Pons (tissue), 1 donor: ENCODE measurements at regions not wholly inside any gene's neighbourhood (a gene's known extent, or its start where the extent isn't known, plus 50 kb on each side); places are given as distances from the start of the nearest gene placed in this dataset.
A peak's percentile ranks its signal among the peaks of the same experiment; 100 is the strongest.

Experiments used
- DNase-seq: peaks from one replicate; pipeline ENCODE4 v3.0.0-alpha.2; 2016; ENCODE audit warnings: low spot score

DNA sequence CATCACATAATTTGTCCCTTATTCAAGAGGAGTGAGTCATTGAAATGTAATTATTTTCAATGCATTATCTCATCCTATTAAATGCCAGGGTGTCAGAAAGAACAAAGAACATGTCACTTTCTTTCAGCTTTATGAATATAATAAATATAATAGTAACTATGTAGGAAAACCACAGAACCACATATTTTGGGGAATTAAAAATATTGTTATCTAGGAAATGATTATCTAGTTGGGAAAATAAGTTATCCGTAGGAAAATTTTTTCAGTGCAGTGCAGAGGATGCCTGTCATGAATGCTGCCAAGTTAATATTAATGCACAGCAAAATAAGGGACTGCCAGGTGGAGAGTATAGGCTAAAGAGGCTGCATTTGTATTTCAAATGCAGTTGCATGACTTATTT, 844.8 kb downstream of the MAT2B start:
- no peak for DNase-seq

DNA sequence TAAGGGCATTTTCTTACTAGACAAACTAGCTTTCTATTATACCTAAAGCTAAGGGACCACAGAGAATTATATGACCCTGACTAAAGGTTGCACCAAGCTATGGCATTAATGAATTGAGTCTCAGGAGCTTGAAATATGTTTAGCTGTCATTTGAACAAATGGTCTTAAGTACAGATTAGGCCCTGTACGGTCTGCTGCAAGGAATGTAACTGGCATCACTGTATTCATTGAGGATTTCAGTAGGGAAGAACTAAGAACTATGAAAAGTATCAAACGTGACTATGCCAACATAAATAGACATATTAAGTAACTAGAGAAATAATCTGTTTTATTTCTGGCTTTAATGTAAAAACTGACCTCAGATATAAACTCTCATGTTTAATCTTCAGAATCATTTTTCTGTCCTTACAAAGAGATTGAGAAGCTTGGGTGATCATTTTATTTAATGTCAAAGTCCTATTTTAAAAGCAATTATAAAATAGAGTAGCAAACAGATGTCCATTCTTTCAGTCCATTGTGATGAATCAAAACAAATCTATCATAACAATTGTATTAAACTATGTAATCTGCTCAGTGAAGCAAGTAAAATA, 845.9 kb downstream of the MAT2B start:
- DNase-seq, result no peak

DNA sequence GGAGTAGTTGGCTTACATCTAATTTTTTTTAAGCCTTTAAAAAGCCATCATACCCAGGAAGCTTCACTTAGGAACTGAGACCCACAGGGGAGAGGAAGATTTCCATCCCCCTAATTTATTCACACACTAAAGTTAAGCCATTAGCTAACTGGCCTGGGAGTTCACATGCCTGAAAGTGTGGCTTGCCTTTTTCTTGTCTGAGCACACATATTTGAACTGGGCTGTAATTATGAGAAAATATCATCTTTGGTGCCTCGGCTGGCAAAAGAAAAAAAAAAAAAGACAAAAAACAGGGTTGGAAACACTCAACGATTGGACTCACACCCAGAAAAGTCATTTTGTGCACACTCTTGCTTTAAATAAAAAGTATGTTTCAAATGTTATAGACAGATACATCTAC, 847.3 kb downstream of the MAT2B start:
- no peak for DNase-seq

DNA sequence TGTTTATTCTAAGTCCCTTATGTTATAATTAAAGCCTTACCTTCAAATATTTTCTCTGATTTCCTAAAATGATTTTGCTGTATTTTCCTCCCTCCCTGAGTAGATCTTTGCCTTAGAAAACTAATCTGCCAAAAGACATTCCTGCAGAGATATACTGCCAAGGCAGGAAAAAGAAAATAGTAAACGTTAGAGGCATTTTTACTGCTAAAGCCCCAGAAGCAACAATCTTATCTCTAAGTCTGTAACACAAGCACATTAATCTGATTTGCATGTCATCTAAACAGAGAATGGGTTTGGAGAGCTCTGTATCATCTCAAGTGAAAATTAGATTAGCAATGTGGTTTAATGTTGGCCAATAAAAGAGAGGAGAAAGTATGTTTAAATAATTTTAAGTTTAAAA, 847.7 kb downstream of the MAT2B start:
- DNase-seq, result no peak

DNA sequence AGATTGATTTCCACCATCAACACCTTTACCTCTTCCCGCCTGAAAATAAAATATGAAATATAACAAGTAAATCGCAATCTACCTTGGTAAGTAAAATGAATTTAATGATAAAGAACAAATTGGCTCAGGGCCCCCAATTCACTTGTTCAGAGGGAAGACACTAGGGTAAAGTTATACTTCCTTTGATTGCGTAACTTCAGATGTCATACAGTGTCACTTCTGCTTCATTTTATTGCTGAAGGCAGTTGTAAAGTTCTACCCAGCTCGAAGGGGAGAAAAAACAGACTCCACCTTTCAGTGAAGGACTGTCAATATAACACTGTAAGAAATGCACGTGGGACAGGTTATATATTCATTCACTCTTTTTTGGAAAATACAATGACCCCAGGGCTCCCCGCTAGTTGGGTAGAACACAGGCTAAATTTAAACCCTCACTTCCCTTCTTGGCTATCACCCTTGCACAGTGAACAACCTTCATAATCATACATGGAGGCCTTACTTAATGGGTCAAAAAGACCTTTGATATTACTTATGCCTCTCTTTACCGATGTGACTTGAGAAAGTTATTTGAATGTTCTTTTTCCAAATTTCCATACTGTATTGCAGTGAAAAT, 848.8 kb downstream of the MAT2B start:
- DNase-seq, result no peak

DNA sequence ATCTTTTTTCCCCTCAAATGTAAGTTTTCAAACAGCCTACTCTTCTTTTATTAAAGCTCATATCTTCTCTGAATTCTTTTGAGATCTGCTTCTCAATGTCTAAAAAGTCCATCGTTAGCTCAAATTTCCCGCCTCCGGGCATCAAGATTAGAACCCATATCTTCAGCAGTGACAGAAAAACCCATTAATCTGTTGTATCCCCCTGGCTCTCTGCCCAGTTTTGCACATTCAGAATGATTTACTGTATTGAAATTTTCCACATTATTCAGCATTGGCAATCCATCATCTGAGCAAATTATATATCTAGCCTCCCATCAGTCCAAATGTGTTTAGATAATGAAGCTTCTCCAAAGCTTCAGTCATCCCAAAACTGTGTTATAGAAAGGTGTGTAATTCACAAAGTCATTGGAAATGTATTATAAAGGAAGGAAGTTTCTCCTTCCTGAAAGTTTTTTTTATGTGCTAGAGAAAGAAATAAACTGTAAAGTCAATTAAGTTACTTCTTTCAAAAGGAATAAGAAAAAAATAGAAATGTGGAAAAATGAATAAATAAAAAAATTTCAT, 849.9 kb downstream of the MAT2B start:
- DNase-seq, result no peak

DNA sequence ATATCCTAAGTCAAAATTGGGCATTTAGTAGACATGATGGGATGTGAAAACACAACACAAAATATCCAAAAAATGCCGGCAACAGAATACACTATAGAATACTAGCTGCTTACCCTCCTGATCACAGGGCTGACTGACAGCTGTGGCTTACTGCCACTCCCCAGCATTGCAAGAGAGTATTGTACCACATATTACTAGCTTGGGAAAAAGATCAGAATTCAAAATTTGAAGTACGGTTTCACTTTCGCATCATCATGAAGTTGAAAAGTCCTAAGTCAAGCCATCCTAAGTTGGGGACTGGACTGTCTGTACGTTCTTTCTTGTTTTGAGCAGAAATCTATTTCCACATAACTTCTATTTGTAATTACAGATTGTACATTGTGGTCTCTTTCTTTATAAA, 851.4 kb downstream of the MAT2B start:
- DNase-seq, result no peak

DNA sequence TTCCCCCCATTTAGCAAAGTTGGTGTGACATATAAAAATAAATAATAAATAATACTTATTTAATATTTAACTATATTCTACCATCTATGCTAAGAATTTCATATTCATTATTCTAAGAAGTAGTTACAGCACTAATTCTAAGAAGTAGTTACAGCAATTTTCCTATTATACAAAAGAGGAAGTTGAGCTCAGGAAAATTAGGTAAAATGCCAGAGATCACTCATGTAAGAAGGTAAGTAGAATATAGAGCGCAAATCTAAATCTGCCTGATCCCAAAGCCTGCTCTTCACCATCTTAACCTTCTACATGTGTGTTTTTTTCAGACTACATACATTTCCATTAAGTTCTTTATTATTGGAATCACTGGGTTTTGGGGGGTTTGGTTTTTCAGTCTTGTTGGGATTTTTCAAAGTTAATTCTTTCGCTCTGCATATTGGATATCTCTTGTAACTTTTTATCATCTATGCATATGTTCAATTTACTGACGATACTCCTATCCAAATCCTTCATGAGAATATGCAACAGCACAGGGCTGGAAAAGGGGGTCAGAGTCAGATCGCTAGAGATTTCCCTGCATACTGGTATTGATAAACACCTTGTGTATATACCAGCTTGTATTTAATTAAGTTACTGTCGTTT, 852.1 kb downstream of the MAT2B start:
- DNase-seq, result no peak

DNA sequence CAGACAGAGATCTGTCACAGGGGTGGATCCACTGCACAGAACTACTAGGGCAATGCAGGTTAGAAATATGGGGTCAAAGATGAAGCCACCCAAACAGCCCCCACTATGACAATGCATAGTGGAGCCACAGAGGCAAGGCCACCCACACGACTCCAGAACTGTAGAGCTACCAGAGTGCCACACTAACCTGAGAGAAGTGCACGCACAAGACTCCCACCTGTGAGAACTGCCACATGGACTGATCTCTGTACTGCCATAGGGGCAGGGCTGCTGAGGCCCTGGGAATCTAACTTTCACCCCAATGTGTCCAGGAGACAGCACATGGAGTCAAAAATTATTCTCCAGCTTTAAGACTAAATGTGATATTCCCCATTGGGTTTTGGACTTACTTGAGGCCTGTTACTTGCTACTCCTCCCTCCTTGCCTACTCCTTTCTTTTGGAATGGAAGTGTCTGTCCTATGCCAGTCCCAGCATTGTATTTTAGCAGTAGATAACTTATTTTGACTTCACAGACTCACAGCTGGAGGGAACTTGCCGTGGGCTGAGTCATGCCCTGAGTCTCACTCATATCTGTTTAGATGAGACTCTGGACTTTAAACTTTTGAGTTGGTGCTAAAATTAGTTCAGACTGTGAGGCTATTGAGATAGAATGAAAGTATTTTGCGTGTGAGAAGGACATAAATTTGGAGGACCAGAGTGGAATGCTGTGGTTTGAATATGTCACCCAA, 853.3 kb downstream of the MAT2B start:
- DNase-seq, result no peak

DNA sequence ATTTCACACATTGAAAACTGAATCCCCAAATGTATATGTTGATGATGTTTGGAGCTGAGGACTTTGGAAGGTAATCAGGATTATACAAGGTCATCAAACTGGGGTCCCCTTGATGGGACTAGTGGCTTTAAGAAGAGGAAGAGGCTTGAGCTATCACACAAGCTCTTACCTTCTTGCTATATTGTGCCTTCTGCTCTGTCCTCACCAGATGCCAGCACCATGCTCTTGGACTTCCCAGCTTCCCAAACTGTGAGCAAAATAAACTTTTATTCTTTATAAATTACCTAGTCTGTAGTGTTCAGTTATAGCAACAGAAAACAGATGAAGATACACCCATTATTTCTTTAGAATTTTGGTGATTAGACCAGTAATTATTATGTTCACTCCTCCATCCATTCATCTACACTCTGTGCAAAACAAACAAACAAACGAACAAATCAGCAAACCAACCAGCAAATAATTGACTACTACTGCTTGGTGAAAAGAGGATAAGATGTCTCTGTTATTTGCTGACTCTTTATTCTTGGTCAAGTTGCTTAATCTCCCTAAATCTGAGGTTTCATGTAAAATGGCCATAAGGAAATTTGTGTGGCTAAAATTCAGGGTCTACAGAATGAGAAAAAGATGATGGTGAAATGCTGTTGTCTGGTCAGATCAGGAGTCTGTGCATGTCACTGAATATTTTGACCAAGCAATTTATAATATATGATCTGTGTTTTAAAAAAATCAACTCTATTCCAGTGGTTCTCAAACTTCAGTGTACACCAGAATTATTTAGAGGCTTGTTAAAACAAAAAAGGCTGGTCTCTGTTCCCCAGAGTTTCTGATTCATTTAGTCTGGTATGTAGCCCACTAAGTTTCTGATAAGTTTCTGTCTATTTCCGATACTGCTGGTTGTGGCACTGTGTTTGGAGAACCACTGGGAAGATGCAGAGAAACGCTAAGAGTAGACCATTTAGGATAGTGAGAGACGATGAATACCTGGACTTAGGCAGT, 854.1 kb downstream of the MAT2B start:
- no peak for DNase-seq

DNA sequence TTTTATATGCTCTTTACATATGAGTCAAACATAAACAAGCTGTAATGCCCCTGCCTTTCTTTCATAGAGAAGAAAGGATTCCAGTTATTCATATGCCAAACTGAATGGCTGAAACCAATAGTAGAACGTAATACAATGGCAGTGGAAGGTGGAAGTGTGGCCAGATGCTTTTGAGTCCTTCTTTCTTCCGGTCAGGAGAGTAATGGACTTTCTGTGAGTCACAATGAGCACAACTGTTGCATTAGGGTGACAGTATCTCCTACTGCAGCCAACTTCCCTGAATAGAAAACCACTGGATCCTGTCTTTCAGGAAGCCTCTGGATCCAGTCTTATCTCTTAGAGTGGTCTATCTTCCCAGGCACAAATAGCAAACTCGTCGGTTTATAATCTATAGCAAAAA, 855.2 kb downstream of the MAT2B start:
- no peak for DNase-seq

DNA sequence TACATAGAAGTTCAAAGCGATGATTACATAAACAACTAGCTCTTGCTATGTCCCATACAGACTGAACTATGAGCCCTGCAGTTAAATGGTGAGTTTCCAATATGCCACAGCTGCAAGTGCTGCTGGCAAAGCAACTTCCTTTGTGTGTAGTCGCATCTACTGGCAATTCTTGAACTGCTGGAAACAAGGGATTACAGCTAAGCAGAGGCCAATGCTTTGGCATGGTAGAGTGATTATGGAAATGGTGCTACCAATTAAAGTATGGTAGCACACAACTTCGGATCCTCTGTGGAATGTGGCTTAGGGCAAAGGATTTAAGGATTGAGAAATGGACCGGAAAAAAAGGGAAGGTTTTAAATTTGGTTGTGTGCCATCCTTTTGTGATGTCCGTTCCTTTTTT, 856.6 kb downstream of the MAT2B start:
- no peak for DNase-seq

DNA sequence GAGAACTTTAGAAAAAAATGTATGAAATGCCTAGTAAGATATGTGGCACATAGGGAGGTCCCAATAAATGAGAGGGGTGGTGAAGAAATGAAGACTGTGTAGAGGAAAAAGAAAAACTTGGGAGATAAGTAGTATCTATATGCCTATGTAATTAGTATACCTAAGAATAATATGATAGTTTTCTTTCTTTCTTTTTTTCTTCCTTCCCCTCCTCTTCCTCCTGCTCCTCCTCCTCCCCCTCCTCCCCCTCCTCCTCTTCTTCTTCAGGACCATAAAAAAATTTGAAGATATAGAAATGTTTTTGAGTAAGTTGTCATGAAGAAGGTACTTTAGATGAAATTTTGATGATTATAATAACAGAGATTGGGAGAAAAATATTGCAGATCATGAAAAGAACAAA, 857.4 kb downstream of the MAT2B start:
- no peak for DNase-seq

DNA sequence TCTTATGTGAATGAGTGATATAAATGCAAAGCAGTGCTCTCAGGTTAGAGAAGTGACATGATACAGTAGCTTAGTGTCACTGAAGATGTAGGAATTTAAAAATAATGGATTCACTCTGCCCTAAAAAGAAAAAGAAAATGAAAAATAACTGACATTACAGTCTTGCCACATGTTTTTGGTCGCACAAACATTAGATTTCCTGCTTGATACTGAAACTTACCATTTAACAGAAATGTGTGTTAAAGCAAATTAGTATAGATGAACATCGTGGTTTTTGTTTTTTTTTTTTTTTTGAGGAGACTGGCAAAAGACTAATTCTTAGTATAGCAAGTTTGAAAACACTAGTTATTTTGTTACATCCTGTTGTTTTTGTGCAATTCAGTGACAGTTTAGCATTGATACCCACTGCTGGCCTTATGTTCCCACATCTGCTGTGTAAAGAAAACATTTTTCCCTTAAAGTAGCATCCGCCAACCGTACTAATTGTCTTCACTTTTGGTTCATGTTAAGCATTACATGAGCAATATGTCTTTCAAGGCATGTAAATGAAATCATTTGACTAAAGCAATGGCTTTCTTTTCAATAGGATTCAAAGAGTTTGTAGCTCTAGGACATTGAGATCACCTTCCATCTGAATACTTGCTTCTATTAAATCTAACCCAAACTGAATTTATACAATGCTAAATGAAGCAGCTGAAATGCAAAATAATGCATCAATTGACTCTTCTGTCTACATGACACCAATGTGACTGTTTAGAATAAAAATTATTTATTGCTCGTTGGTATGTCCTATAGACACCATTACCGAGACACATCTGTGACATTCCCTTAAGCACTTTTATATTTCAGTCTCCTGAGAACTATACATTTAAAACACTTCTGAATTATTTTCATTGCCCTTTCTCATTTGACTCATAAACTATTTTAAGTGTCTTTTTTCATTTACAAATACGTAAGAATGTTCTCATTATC, 859.1 kb downstream of the MAT2B start:
- DNase-seq, result no peak

DNA sequence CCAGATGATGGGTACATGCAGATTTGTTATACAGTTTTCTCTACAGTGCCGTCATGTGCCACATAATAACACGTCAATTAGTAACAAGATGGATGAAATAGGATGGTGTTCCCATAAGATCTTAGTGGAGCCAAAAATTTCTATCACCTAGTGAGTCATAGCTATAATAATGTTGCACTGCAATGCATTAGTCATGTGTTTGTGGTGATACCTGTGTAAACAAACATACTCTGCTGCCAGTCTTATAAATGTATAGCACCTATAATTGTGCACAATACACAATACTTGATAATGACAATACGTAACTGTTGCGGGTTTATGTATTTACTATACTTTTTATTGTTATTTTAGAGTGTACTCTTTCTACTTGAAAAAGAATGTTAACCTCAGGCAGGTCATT, 865.4 kb downstream of the MAT2B start:
- DNase-seq, result no peak

DNA sequence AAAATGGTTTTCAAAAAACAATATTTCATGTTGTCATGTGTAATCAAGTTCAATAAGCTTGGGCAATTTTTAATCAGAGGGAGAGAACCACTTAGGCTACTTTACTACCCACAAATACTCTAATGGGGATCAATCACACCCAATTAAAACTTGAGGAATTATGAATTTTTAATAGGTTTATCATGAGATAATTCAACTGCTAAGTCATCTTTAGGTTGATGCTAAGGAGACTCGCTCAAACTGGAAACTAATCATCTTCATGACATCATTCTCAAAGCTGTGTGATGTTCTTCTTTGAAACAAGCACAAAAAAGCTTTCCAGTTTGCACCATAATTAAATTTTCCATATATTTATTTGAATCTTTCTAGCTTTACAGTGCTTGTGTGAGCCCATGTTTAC, 867.5 kb downstream of the MAT2B start:
- DNase-seq, result no peak

DNA sequence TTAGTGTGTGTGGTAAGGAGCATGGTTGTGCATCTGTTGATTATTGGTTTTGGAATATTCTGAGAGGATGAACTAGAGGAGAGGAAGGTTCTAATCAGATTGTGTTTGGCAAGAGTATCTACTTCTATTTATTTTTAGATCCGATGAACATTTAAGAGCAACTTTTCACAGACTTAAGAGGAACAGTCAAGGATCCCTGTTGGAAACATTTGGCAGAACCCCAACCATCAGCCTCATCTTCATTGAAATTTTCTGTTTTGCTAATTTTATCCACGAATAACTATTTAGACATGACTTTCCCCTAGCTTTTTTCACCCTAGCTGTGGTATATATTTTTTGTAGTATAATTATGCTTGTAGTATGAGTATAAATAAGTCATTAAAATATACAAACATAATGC, 868.5 kb downstream of the MAT2B start:
- no peak for DNase-seq

DNA sequence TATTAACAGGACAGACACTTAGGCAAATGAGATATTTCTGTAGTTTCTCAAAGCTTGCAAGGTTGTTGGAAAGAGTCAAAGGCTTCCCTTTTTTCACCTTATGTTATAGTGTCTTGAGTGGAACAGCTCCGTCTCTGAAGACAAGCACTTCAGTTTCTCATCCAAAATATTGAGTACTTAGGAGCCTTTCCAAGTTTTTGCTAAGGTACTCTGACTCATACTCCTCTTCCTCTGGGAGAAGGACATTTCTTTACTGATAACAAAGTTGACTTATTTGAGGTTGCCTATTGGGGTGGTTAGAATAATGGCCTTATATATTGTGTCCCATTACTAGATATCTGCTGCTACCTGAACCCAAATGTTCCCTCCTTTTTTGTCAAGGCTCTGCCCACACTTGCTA, 869.6 kb downstream of the MAT2B start:
- peak; percentile 28 for DNase-seq

DNA sequence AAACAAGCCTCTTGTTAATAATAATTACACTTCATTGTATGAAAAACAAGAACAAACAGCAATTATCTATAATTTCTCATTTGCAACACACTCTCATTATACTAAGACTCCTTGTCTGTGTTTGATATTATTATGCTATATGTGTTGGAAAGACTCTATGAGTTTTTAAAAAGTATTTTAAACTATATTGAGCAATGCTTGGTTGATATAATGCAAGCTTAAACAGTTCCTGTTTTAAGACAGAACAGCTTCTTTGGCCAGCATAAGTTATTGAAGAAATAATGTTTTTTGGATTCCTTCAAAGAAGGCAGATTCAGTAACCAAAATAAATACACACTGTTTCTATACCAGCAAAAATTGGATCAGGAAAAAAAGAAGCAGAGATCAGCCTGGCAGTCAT, 871.4 kb downstream of the MAT2B start:
- DNase-seq, result no peak

DNA sequence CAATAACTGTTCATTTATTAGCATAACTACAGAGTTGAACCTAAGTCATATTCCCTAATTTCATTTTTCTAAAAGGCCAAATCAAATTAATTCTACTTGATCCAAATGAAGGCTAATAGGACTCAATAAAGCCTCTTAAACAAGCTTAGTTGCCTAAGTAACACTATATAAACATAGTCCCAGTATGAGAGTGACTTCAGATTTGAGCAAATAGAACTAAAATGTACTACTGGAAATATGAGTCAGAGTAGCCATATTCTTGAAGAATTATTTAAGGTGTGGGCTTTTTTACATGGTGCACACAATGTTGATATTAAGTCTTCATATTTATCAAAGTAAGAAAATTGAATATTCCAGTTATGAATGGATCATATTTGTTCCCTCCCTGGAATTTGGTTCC, 872.3 kb downstream of the MAT2B start:
- no peak for DNase-seq

DNA sequence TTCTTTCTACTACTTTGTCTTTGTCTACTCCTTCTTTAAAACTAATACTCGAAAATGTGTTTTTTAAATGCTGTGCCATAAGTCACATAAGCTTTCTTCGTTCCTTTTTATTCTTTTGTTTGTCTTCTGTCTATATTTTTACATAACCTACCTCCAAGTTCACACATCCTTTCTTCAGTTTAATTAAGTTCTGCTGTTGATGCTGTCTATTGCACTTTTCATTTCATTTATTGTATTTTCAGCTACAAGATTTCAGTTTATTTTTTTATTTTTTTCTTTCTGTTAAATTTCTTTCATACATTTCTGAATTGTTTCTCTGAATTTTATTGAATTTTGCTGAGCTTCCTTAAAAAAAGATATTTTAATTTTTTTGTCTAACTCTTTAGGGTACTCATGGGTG, 878.2 kb downstream of the MAT2B start:
- DNase-seq, result no peak
